Thoracic aorta (tissue), 2 donors: ENCODE measurements at regions not wholly inside any gene's neighbourhood (a gene's known extent, or its start where the extent isn't known, plus 50 kb on each side); places are given as distances from the start of the nearest gene placed in this dataset.

Experiments
- ATAC-seq: fragments of 150-250 bp; one replicate; pipeline ENCODE4 v1.8.0; 2017; ENCODE audit warnings: low read depth; ENCODE audit not compliant: insufficient number of reproducible peaks, low FRiP score
- DNase-seq: peaks from one replicate; pipeline ENCODE4 v3.0.0-alpha.2; 2020; ENCODE audit warnings: low spot score
- H3K27ac ChIP-seq, 2 donors: fragments of 200-600 bp; sonication (generic); 1 replicate in 1 of 2; 2 replicates in 1 of 2; pipeline ENCODE4 v1.5.1; 2016; ENCODE audit warnings: mild to moderate bottlenecking in 2 of 2, moderate library complexity in 2 of 2
- H3K27me3 ChIP-seq: fragments of 200-600 bp; sonication (generic); replicated peaks from 2 replicates; pipeline ENCODE4 v1.6.0; 2016; ENCODE audit warnings: mild to moderate bottlenecking; ENCODE audit not compliant: insufficient read depth
- H3K36me3 ChIP-seq: fragments of 200-600 bp; sonication (generic); one replicate; pipeline ENCODE4 v1.5.1; 2016
- H3K4me1 ChIP-seq, 2 donors: fragments of 200-600 bp; sonication (generic); 1 replicate in 1 of 2; 2 replicates in 1 of 2; pipeline versions ENCODE4 v1.5.1 to v1.6.0; 2016; ENCODE audit warnings: low read depth in 2 of 2, mild to moderate bottlenecking in 1 of 2; ENCODE audit not compliant: control insufficient read depth in 1 of 2
- H3K4me3 ChIP-seq: fragments of 200-600 bp; sonication (generic); 2 replicates; pipeline ENCODE4 v1.5.1; 2016; ENCODE audit warnings: mild to moderate bottlenecking
- H3K9me3 ChIP-seq: fragments of 200-600 bp; sonication (generic); 2 replicates; pipeline ENCODE4 v1.5.1; 2016
- TF ChIP-seq, protein P1 (sequence below): fragments of 200-600 bp; sonication (generic); IDR thresholded peaks from one replicate; pipeline ENCODE4 v1.5.1; 2019; ENCODE audit warnings: antibody characterized with exemption

DNA sequence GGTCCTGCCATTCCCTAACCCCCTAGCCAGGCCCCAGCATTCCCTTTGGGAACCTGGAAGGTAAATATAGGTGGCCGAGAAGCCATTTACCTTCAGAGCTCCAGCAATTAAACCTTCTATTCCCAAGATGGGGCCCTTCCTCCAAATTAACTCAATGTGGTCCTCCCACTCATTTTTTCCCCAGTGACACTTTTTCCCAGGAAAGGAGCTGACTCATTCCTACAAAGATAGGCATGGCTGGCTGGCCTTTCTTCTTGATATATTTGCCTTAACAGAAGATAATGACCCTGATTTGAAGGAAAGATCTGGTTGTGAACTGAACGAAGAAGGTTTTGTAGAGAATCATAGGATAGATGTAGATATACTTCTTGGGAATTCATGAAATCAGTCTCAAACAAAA lies 279.0 kb upstream of the VEPH1 start:
- no peak for DNase-seq
- TF ChIP-seq, protein P1, sequence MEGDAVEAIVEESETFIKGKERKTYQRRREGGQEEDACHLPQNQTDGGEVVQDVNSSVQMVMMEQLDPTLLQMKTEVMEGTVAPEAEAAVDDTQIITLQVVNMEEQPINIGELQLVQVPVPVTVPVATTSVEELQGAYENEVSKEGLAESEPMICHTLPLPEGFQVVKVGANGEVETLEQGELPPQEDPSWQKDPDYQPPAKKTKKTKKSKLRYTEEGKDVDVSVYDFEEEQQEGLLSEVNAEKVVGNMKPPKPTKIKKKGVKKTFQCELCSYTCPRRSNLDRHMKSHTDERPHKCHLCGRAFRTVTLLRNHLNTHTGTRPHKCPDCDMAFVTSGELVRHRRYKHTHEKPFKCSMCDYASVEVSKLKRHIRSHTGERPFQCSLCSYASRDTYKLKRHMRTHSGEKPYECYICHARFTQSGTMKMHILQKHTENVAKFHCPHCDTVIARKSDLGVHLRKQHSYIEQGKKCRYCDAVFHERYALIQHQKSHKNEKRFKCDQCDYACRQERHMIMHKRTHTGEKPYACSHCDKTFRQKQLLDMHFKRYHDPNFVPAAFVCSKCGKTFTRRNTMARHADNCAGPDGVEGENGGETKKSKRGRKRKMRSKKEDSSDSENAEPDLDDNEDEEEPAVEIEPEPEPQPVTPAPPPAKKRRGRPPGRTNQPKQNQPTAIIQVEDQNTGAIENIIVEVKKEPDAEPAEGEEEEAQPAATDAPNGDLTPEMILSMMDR, result no peak
- no peak overlapping the region for H3K4me3 ChIP-seq
- no peaks in the 10 kb centered on the region for H3K36me3 ChIP-seq
- no peak overlapping the region for H3K27ac ChIP-seq
- H3K27me3 ChIP-seq, result no peaks in the 10 kb centered on the region
- no peak for ATAC-seq
- peaks cover 18 to 21% of the 10 kb centered on the region in 2 donors for H3K4me1 ChIP-seq
- H3K9me3 ChIP-seq, result no peaks in the 10 kb centered on the region

DNA sequence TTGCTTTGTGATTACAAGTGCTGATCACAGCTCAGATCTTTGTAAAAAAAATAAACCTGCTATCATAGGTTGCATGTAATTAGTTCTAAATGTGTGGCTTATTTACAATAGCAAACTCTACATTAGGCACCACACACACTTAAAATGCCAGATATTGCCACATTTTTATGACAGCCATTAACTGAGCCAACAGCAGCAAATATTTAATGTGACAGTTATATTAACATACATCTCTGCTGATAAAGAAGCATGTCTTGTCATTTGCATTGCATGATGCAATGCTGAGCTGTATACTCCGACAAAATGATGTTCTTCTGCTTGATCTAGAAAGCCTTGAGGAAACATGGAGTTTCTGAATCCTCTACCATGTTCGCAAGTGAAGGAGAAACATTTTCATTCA lies 273.6 kb upstream of the VEPH1 start:
- H3K4me1 ChIP-seq, result no peaks in the 10 kb centered on the region
- no peaks in the 10 kb centered on the region for H3K36me3 ChIP-seq
- TF ChIP-seq, protein P1, result no peak
- DNase-seq (no peak), ATAC-seq (no peak)
- no peaks in the 10 kb centered on the region for H3K9me3 ChIP-seq
- H3K4me3 ChIP-seq, result no peak overlapping the region
- no peak overlapping the region for H3K27ac ChIP-seq
- no peaks in the 10 kb centered on the region for H3K27me3 ChIP-seq

DNA sequence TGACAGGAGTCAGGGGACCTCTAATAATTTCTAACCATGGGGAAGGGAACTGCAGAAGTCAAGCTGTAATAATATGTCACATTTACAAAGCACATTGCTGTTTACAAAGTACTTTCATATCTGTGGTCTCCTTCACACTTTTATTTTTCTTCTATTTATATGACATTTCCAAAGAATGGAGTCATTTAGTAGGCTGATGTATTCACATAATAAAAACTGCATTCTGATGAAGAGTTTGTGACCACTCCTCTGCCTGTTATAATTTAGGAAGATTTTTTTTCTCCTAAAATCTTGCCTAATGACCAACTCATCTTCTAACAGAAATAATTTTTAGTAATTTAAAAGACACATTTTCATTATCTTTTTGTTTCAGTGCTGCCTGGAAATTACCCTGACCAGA lies 272.2 kb upstream of the VEPH1 start:
- no peak for ATAC-seq

DNA sequence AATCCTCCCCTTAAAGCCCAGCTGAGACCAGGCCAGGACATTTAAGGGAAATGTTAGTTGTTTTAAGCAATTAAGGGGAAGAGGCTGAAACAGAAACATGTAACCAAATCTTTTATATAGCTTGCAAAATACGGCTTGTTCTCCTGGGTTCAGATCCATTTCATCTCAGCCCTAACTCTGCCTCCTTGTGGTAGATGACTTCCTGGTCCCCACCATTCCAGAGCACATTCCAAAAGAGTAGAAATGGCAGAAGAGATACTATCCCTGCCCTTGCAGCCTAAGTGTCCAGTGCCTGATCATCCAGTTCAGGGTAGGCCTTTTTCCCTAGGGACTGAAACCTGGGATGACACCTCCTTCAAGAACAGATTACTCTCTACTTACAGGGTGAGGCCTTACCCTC lies 266.2 kb upstream of the VEPH1 start:
- DNase-seq (no peak), ATAC-seq (no peak)
- Histone ChIP-seq H3K27me3 (no peaks in the 10 kb centered on the region), H3K9me3 (no peaks in the 10 kb centered on the region), H3K36me3 (no peaks in the 10 kb centered on the region), H3K4me1 (no peaks in the 10 kb centered on the region), H3K4me3 (no peak overlapping the region), H3K27ac (no peak overlapping the region)
- TF ChIP-seq, protein P1, result no peak

More for the DNA sequence above, 272.2 kb upstream of the VEPH1 start:
- TF ChIP-seq, protein P1, result no peak
- no peaks in the 10 kb centered on the region for H3K9me3 ChIP-seq
- H3K27ac ChIP-seq, result no peak overlapping the region
- no peaks in the 10 kb centered on the region for H3K4me1 ChIP-seq
- no peaks in the 10 kb centered on the region for H3K36me3 ChIP-seq
- H3K27me3 ChIP-seq, result no peaks in the 10 kb centered on the region
- no peak overlapping the region for H3K4me3 ChIP-seq
- no peak for DNase-seq

DNA sequence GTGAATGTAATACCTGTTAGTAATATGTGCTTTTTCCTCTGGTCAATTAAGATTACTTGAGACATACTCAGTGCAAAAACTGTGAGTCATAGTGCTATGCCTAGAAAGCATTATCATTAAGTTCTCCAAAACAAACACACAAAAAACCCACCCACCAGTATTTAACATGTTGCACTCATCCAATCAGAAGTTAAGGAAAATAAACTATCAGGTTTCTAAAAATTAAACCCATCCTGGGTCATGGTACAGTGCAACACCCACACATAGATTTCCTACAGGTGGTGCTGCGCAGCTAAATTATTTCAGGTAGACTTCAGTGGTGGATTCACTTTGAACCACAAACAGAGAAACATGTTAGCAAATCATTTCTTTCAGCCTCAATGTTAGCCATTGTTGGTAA lies 264.4 kb upstream of the VEPH1 start:
- H3K36me3 ChIP-seq, result no peaks in the 10 kb centered on the region
- no peak overlapping the region for H3K27ac ChIP-seq
- TF ChIP-seq, protein P1, result no peak
- H3K4me1 ChIP-seq, result no peaks in the 10 kb centered on the region
- H3K9me3 ChIP-seq, result no peaks in the 10 kb centered on the region
- DNase-seq (no peak), ATAC-seq (no peak)
- H3K27me3 ChIP-seq, result no peaks in the 10 kb centered on the region
- no peak overlapping the region for H3K4me3 ChIP-seq
